Gastroesophageal sphincter (tissue), 4 donors: ENCODE measurements at regions not wholly inside any gene's neighbourhood (a gene's known extent, or its start where the extent isn't known, plus 50 kb on each side); places are given as distances from the start of the nearest gene placed in this dataset.

Source experiments
- ATAC-seq: fragments of 150-250 bp; one replicate; pipeline ENCODE4 v1.9.1; 2016; ENCODE audit warnings: mild to moderate bottlenecking, moderate library complexity
- H3K27ac ChIP-seq, 4 donors: fragments of 200-600 bp; sonication (generic) in 3 of 4; 1 replicate in 3 of 4; 2 replicates in 1 of 4; pipeline ENCODE4 v1.5.1; 2016 to 2019
- H3K27me3 ChIP-seq: fragments of 200-600 bp; sonication (generic); one replicate; pipeline ENCODE4 v1.5.1; 2019
- H3K36me3 ChIP-seq, 2 donors: fragments of 200-600 bp; sonication (generic); one replicate each; pipeline ENCODE4 v1.5.1; 2019; ENCODE audit warnings: control low read depth in 1 of 2
- H3K4me1 ChIP-seq, 3 donors: fragments of 200-600 bp; sonication (generic); 1 replicate in 2 of 3; 2 replicates in 1 of 3; pipeline ENCODE4 v1.5.1; 2016 to 2019; ENCODE audit warnings: control low read depth in 2 of 3
- H3K4me3 ChIP-seq, 2 donors: fragments of 200-600 bp; sonication (generic); one replicate each; pipeline ENCODE4 v1.5.1; 2019; ENCODE audit warnings: mild to moderate bottlenecking in 1 of 2, moderate library complexity in 1 of 2
- H3K9me3 ChIP-seq, 3 donors: fragments of 200-600 bp; sonication (generic); one replicate each; pipeline ENCODE4 v1.5.1; 2017 to 2019; ENCODE audit warnings: control low read depth in 2 of 3
- CTCF ChIP-seq, 4 experiments: fragments of 200-600 bp in 2 of 4; fragments of 450-650 bp in 2 of 4; sonication (generic) in 1 of 4; IDR thresholded peaks; one replicate each; pipeline ENCODE4 v1.5.1; 2017 to 2019; ENCODE audit warnings: antibody characterized with exemption in 4 of 4, mild to moderate bottlenecking in 2 of 4, moderate library complexity in 2 of 4
- EP300 ChIP-seq: sonication (generic); formaldehyde crosslinking; IDR thresholded peaks from one replicate; pipeline ENCODE4 v1.6.1; 2017; ENCODE audit warnings: antibody characterized with exemption, mild to moderate bottlenecking
- POLR2A ChIP-seq, 2 donors: fragments of 450-650 bp; IDR thresholded peaks; one replicate each; pipeline ENCODE4 v1.6.1; 2017; ENCODE audit warnings: antibody characterized with exemption in 2 of 2, mild to moderate bottlenecking in 2 of 2, moderate library complexity in 1 of 2
- POLR2AphosphoS5 ChIP-seq: sonication (generic); formaldehyde crosslinking; IDR thresholded peaks from one replicate; pipeline ENCODE4 v1.6.1; 2017; ENCODE audit warnings: antibody characterized with exemption
- WGBS, 2 donors: methylation state at CpG; one replicate each; pipeline ENCODE4 v1.1.5; 2018; ENCODE audit warnings: low coverage in 1 of 2; 5-methylcytosine and 5-hydroxymethylcytosine counted together

- WGBS, 2 donors = 88 to 92% methylated on average over 5 to 6 of the region's 24 CpGs
- TF ChIP-seq CTCF (IDR thresholded peaks at IDR 0.05) (no peak), EP300 (no peak), POLR2AphosphoS5 (no peak), POLR2A (IDR thresholded peaks at IDR 0.05) (no peak)
- Histone ChIP-seq H3K4me3 (no peak overlapping the region), H3K9me3 (no peaks in the 10 kb centered on the region), H3K27ac (no peak overlapping the region), H3K36me3 (no peaks in the 10 kb centered on the region), H3K4me1 (no peaks in the 10 kb centered on the region), H3K27me3 (peaks cover 31% of the 10 kb centered on the region)
- ATAC-seq = no peak
These were observed 260.8 kb upstream of the MKI67 start for GRCh38 chr10:128386816-128387604.

DNA sequence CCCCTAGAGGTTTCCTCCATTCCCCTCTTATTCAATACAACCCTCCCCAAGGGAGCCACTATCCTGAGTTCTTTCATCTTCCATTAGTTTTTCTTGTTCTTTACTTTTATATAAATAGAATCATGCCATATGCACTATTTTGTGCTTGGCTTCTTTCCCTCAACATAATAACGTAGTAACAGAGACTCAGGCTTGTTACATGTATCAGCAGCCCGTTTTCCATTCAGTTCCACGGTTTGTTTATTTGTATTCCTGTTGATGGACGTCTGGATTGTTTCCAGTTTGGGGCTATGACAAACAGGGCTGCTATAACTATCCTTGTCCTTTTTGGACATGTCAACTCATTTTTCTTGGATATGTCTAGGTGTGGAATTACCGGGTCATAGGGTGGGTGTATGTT, 264.4 kb upstream of the MKI67 start:
- no peak for ATAC-seq
- H3K27ac ChIP-seq = no peak overlapping the region
- H3K36me3 ChIP-seq = no peaks in the 10 kb centered on the region
- no peaks in the 10 kb centered on the region for H3K9me3 ChIP-seq
- 3 to 14% methylated on average over 5 of the region's 5 CpGs for WGBS, 2 donors
- no peak overlapping the region for H3K4me3 ChIP-seq
- H3K27me3 ChIP-seq = peaks cover 21% of the 10 kb centered on the region
- no peak for TF ChIP-seq POLR2A (IDR thresholded peaks at IDR 0.05)
- TF ChIP-seq CTCF (IDR thresholded peaks at IDR 0.05) = no peak
- no peak for TF ChIP-seq EP300
- H3K4me1 ChIP-seq = no peaks in the 10 kb centered on the region

GRCh38 chr10:128393546-128393945, 267.3 kb upstream of the MKI67 start:
- Histone ChIP-seq H3K36me3 (no peaks in the 10 kb centered on the region), H3K4me3 (no peak overlapping the region), H3K27ac (no peak overlapping the region), H3K9me3 (no peaks in the 10 kb centered on the region), H3K27me3 (peaks cover 12% of the 10 kb centered on the region), H3K4me1 (no peaks in the 10 kb centered on the region)
- TF ChIP-seq POLR2A (IDR thresholded peaks at IDR 0.05) (no peak), POLR2AphosphoS5 (no peak), CTCF (IDR thresholded peaks at IDR 0.05) (no peak), EP300 (no peak)
- 63 to 70% methylated on average over 3 to 4 of the region's 4 CpGs for WGBS, 2 donors
- no peak for ATAC-seq

DNA sequence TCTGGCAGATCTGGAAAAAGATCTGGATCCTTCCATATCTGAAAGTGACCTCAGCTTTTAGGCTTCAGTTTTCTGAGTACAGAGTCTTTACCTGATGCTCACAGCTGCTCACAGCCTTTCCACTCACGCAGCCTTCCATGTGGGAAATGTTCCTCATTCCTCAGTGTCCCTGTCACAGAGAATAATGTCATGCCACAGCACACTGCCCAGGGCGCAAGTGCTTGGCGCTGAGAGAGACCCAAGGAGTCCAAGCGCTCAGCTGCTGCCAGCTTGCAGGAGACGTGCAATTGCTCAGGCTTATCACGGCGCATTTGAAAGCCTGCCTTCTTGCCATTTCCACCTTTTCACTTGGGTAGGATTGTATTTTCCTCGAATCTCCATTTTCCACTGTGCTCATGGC, 271.9 kb upstream of the MKI67 start:
- no peaks in the 10 kb centered on the region for H3K4me1 ChIP-seq
- no peaks in the 10 kb centered on the region for H3K27me3 ChIP-seq
- H3K9me3 ChIP-seq = peaks cover 0 to 17% (median 0%) of the 10 kb centered on the region in 3 donors
- ATAC-seq = no peak
- no peak overlapping the region for H3K27ac ChIP-seq
- H3K4me3 ChIP-seq = no peak overlapping the region
- WGBS, 2 donors = 71 to 81% methylated on average over 6 to 7 of the region's 8 CpGs
- TF ChIP-seq POLR2A (IDR thresholded peaks at IDR 0.05) (no peak), CTCF (IDR thresholded peaks at IDR 0.05) (no peak), POLR2AphosphoS5 (no peak), EP300 (no peak)
- no peaks in the 10 kb centered on the region for H3K36me3 ChIP-seq

- Histone ChIP-seq H3K27ac (no peak overlapping the region), H3K4me1 (no peaks in the 10 kb centered on the region), H3K9me3 (peaks cover 0 to 17% (median 0%) of the 10 kb centered on the region in 3 donors), H3K27me3 (no peaks in the 10 kb centered on the region), H3K4me3 (no peak overlapping the region), H3K36me3 (no peaks in the 10 kb centered on the region)
- WGBS, 2 donors = 100% methylated on average over 1 of the region's 1 CpG; no CpG with 5 or more reads in 1 of the 2 donors
- TF ChIP-seq EP300 (no peak), POLR2AphosphoS5 (no peak), CTCF (IDR thresholded peaks at IDR 0.05) (no peak), POLR2A (IDR thresholded peaks at IDR 0.05) (no peak)
- ATAC-seq = no peak
These were observed 272.8 kb upstream of the MKI67 start for GRCh38 chr10:128398999-128399398.
